ENCODE measurements at regions not wholly inside any gene's neighbourhood (a gene's known extent, or its start where the extent isn't known, plus 50 kb on each side); places are given as distances from the start of the nearest gene placed in this dataset.
"Not testable (repeated sequence)": the region's sequence is repeated elsewhere in the genome, so short reads cannot be mapped to it uniquely, and the experiment has no call there.

GRCh38 chr6:159520002-159520401, 173.0 kb downstream of the SOD2 start:
- H3K4me1 ChIP-seq (ENCODE audit: insufficient read depth, low read length) = no peaks in the 10 kb centered on the region
- no peaks in the 10 kb centered on the region for H4K20me1 ChIP-seq (ENCODE audit: control insufficient read depth, insufficient read depth, insufficient read length)
- no peak overlapping the region for H4K91ac ChIP-seq (ENCODE audit: insufficient read length, low read depth, low read length)
- no peak overlapping the region for H3K56ac ChIP-seq (ENCODE audit: insufficient read length, low read depth, low read length)
- no peak overlapping the region for H2BK120ac ChIP-seq (ENCODE audit: low read depth, low read length, poor library complexity, severe bottlenecking)
- no peak overlapping the region for H3K4ac ChIP-seq (ENCODE audit: low read depth, low read length)
- no peak overlapping the region; the same call in 1 of the 2 replicates for H3K14ac ChIP-seq (ENCODE audit: insufficient read depth, low read length)
- no peak overlapping the region for H3K4me3 Mint-ChIP-seq
- no peak overlapping the region for H2BK5ac ChIP-seq (ENCODE audit: insufficient read length, low read length)
- H3T11ph ChIP-seq (ENCODE audit: low read length) = no peak overlapping the region
- H3K18ac ChIP-seq (ENCODE audit: insufficient read length, low read depth, low read length) = no peak overlapping the region
- H3K9me3 ChIP-seq (ENCODE audit: control insufficient read depth, low read depth, low read length) = no peaks in the 10 kb centered on the region
- no peak overlapping the region for H4K8ac ChIP-seq (replicated peaks; ENCODE audit: insufficient read length, low read depth, low read length)
- H3K27me3 ChIP-seq (ENCODE audit: insufficient read depth, low read length) = no peaks in the 10 kb centered on the region
- H3K36me3 Mint-ChIP-seq (ENCODE audit: insufficient read depth in 1 of 3, low read depth in 3 of 3) = no peaks in the 10 kb centered on the region; a peak in 2 of 7 replicates
- no peak overlapping the region for H2AK5ac ChIP-seq (ENCODE audit: insufficient read length, low read length)
- no peak overlapping the region for H2BK12ac ChIP-seq (ENCODE audit: insufficient read length, low read depth, low read length)
- no peak overlapping the region for H4K5ac ChIP-seq (ENCODE audit: insufficient read length, low read depth, low read length)
- 0 out of 4 replicates have a peak, but pooled peaks cover 0 to under 1% of the 10 kb centered on the region in 2 experiments for H3K4me1 Mint-ChIP-seq
- H3K27ac Mint-ChIP-seq = no peak overlapping the region
- no peaks in the 10 kb centered on the region for H3K79me1 ChIP-seq (ENCODE audit: insufficient read depth, low read depth, low read length, poor library complexity, severe bottlenecking)
- no peak overlapping the region for H2AFZ ChIP-seq (ENCODE audit: low read length)
- H3K23me2 ChIP-seq (ENCODE audit: insufficient read length, low read depth, low read length, poor library complexity, severe bottlenecking) = no peaks in the 10 kb centered on the region
- no peak overlapping the region for H3K27ac ChIP-seq (ENCODE audit: insufficient read length, low read depth, low read length)
- no peaks in the 10 kb centered on the region for H3K79me2 ChIP-seq (ENCODE audit: insufficient read depth, low read length)
- peaks cover 19% of the 10 kb centered on the region for H3K27me3 Mint-ChIP-seq (ENCODE audit: low read depth)
- no peak overlapping the region for H3K9ac ChIP-seq (ENCODE audit: extremely low read depth, insufficient read length, low read length)
- no peak overlapping the region for H2BK15ac ChIP-seq (ENCODE audit: low read depth, low read length)
- H3K23ac ChIP-seq (ENCODE audit: insufficient read length, low read depth, low read length) = no peak overlapping the region
- peaks cover 13 to 56% of the 10 kb centered on the region in 2 experiments for H3K9me3 Mint-ChIP-seq
- no peak overlapping the region for H2BK20ac ChIP-seq (ENCODE audit: low read depth, low read length, poor library complexity, severe bottlenecking)
- no peak overlapping the region for H3K4me2 ChIP-seq (ENCODE audit: insufficient read depth, insufficient read length, low read length)
- TF ChIP-seq CTCF (conservative IDR thresholded peaks at IDR 0.05) = no peak
- no peak for DNase-seq

GRCh38 chr6:159515811-159516210, 177.2 kb downstream of the SOD2 start:
- not testable (repeated sequence) for H3K4me1 Mint-ChIP-seq; H2BK5ac ChIP-seq (ENCODE audit: insufficient read length, low read length); H2BK12ac ChIP-seq (ENCODE audit: insufficient read length, low read depth, low read length); H3K79me2 ChIP-seq (ENCODE audit: insufficient read depth, low read length); H4K8ac ChIP-seq (replicated peaks; ENCODE audit: insufficient read length, low read depth, low read length); H3K79me1 ChIP-seq (ENCODE audit: insufficient read depth, low read depth, low read length, poor library complexity, severe bottlenecking); H3K9ac ChIP-seq (ENCODE audit: extremely low read depth, insufficient read length, low read length); H2BK20ac ChIP-seq (ENCODE audit: low read depth, low read length, poor library complexity, severe bottlenecking); H3K27me3 ChIP-seq (ENCODE audit: insufficient read depth, low read length); H2BK15ac ChIP-seq (ENCODE audit: low read depth, low read length); H3K4me3 Mint-ChIP-seq; H2AK5ac ChIP-seq (ENCODE audit: insufficient read length, low read length); H3K27ac ChIP-seq (ENCODE audit: insufficient read length, low read depth, low read length); H3T11ph ChIP-seq (ENCODE audit: low read length); H3K9me3 ChIP-seq (ENCODE audit: control insufficient read depth, low read depth, low read length); H3K36me3 Mint-ChIP-seq (ENCODE audit: insufficient read depth in 1 of 3, low read depth in 3 of 3); H3K23ac ChIP-seq (ENCODE audit: insufficient read length, low read depth, low read length); H3K56ac ChIP-seq (ENCODE audit: insufficient read length, low read depth, low read length); H3K4me2 ChIP-seq (ENCODE audit: insufficient read depth, insufficient read length, low read length); H3K4me1 ChIP-seq (ENCODE audit: insufficient read depth, low read length); H4K20me1 ChIP-seq (ENCODE audit: control insufficient read depth, insufficient read depth, insufficient read length); H3K4ac ChIP-seq (ENCODE audit: low read depth, low read length); H3K27me3 Mint-ChIP-seq (ENCODE audit: low read depth); H3K18ac ChIP-seq (ENCODE audit: insufficient read length, low read depth, low read length); H4K5ac ChIP-seq (ENCODE audit: insufficient read length, low read depth, low read length); H2BK120ac ChIP-seq (ENCODE audit: low read depth, low read length, poor library complexity, severe bottlenecking); H2AFZ ChIP-seq (ENCODE audit: low read length); H3K27ac Mint-ChIP-seq; H3K14ac ChIP-seq (ENCODE audit: insufficient read depth, low read length); H3K23me2 ChIP-seq (ENCODE audit: insufficient read length, low read depth, low read length, poor library complexity, severe bottlenecking); DNase-seq; H4K91ac ChIP-seq (ENCODE audit: insufficient read length, low read depth, low read length)
- H3K9me3 Mint-ChIP-seq = peaks cover 13 to 53% of the 10 kb centered on the region in 2 experiments
- WGBS (ENCODE audit: extremely low coverage, insufficient read length, low lambda C conversion rate) = no CpG with 5 or more reads among the region's 3 CpGs

All from H9 (cell line).